ENCODE measurements at regions not wholly inside any gene's neighbourhood (a gene's known extent, or its start where the extent isn't known, plus 50 kb on each side); places are given as distances from the start of the nearest gene placed in this dataset.

DNA sequence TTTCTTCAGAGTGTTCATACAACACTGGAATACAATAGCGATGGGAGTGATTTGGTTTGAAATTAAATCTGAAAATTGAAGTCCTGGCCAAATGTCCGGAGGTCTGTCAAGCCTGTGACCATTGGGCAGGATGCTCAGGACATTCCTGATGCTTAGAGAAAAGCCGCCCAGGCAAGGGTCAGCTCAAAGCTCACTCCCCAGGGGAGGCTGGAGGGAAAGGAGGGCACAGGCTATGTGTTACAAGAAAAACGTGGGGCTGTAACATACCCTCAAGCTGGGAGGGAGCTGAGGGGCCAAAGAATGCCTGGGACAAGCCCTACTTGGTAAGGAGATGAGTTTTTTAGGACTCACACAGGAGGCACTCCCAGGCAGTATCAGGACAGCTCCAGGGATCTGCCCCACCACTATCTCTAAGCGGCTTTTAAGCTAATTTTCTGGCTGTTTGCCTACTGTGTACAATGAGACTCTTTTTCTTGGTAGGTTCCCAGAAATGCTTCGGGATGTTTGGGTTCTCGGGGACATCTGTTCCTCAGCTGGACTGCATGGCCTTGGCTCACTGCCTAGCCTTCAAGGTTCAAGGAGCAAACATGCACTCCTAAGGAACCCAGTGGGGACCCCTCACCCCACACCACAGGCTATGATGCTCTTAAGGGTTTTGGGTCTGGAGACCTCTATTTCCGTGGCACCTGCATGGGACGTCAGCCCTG lies 500.1 kb downstream of the BRD1 start:
- Histone ChIP-seq H3K9ac (ENCODE audit: low read length) (no peak overlapping the region), H3K27ac (ENCODE audit: low read depth, low read length) (no peak overlapping the region), H3K4me3 (ENCODE audit: low read depth in 1 of 2, low read length in 2 of 2) (no peak overlapping the region), H3K36me3 (ENCODE audit: insufficient read depth, low read length) (no peaks in the 10 kb centered on the region), H3K4me1 (ENCODE audit: insufficient read depth, low read length) (no peaks in the 10 kb centered on the region), H3K27me3 (ENCODE audit: control insufficient read depth in 1 of 2, insufficient read depth in 2 of 2, low read length in 2 of 2) (peaks cover 0 to 5% of the 10 kb centered on the region in 2 donors), H3K9me3 (ENCODE audit: low read length) (no peaks in the 10 kb centered on the region)

- Histone ChIP-seq H3K27ac (ENCODE audit: low read depth, low read length) (no peak overlapping the region), H3K27me3 (ENCODE audit: control insufficient read depth in 1 of 2, insufficient read depth in 2 of 2, low read length in 2 of 2) (peaks cover 0 to 9% of the 10 kb centered on the region in 2 donors), H3K9ac (ENCODE audit: low read length) (no peak overlapping the region), H3K9me3 (ENCODE audit: low read length) (no peaks in the 10 kb centered on the region), H3K4me1 (ENCODE audit: insufficient read depth, low read length) (no peaks in the 10 kb centered on the region), H3K4me3 (ENCODE audit: low read depth in 1 of 2, low read length in 2 of 2) (no peak overlapping the region), H3K36me3 (ENCODE audit: insufficient read depth, low read length) (no peaks in the 10 kb centered on the region)
These were observed 501.1 kb downstream of the BRD1 start for GRCh38 chr22:49326558-49326957.

DNA sequence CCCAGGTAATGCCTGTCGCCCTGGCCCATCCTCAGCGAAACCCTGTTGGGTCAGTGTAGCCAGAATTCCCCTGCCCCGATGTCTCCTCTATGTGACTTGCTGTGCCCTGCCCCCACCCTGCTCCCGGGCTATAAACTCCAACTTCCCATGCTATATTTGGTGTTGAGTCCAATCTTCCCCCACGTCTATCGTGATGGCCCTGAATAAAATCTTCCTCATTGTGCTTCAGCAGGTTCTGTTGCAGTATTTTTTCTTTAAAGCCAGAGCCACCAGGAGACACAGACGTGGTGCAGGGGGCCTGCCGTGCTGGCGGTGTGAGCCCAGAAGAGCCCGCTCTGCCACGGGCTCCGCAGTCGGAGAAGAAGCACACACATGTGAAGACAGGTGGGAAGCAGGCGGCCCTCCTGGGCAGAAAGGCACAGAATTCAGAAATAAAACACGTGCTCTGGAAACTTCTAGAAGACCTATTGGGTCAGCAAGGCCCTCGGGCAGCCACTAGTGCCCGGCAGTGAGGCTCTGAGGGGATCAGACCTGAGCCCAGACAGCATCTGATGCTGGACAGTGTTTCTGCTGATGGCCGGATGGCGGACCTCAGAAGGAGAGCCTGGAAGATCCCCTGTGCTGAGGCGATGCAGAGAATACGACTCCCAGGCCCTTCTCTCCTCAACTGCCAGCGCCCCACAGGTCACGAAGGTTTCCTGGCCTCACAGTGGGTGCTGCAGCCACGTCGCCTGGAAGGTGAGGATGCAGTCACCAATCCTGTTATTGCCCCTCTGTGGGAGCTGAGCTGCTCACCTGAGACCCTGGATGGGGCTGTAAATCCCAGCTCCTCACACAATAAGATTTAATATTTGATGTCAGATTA lies 501.9 kb downstream of the BRD1 start:
- Histone ChIP-seq H3K4me3 (ENCODE audit: low read depth in 1 of 2, low read length in 2 of 2) (no peak overlapping the region), H3K9ac (ENCODE audit: low read length) (no peak overlapping the region), H3K27me3 (ENCODE audit: control insufficient read depth in 1 of 2, insufficient read depth in 2 of 2, low read length in 2 of 2) (peaks cover 0 to 9% of the 10 kb centered on the region in 2 donors), H3K36me3 (ENCODE audit: insufficient read depth, low read length) (no peaks in the 10 kb centered on the region), H3K9me3 (ENCODE audit: low read length) (no peaks in the 10 kb centered on the region), H3K4me1 (ENCODE audit: insufficient read depth, low read length) (no peaks in the 10 kb centered on the region), H3K27ac (ENCODE audit: low read depth, low read length) (no peak overlapping the region)

- Histone ChIP-seq H3K36me3 (ENCODE audit: insufficient read depth, low read length) (no peaks in the 10 kb centered on the region), H3K27me3 (ENCODE audit: control insufficient read depth in 1 of 2, insufficient read depth in 2 of 2, low read length in 2 of 2) (peaks cover 0 to 9% of the 10 kb centered on the region in 2 donors), H3K4me3 (ENCODE audit: low read depth in 1 of 2, low read length in 2 of 2) (no peak overlapping the region), H3K9me3 (ENCODE audit: low read length) (no peaks in the 10 kb centered on the region), H3K4me1 (ENCODE audit: insufficient read depth, low read length) (no peaks in the 10 kb centered on the region), H3K27ac (ENCODE audit: low read depth, low read length) (no peak overlapping the region), H3K9ac (ENCODE audit: low read length) (no peak overlapping the region)
These were observed 502.9 kb downstream of the BRD1 start for GRCh38 chr22:49324527-49325491.

- H3K27ac ChIP-seq (ENCODE audit: low read depth, low read length) = no peak overlapping the region
- H3K36me3 ChIP-seq (ENCODE audit: insufficient read depth, low read length) = no peaks in the 10 kb centered on the region
- H3K9ac ChIP-seq (ENCODE audit: low read length) = no peak overlapping the region
- no peaks in the 10 kb centered on the region for H3K4me1 ChIP-seq (ENCODE audit: insufficient read depth, low read length)
- peaks cover 0 to 9% of the 10 kb centered on the region in 2 donors for H3K27me3 ChIP-seq (ENCODE audit: control insufficient read depth in 1 of 2, insufficient read depth in 2 of 2, low read length in 2 of 2)
- no peak overlapping the region for H3K4me3 ChIP-seq (ENCODE audit: low read depth in 1 of 2, low read length in 2 of 2)
- no peaks in the 10 kb centered on the region for H3K9me3 ChIP-seq (ENCODE audit: low read length)
These were observed 503.8 kb downstream of the BRD1 start for GRCh38 chr22:49323751-49324415.

GRCh38 chr22:49322861-49323622 lies 504.6 kb downstream of the BRD1 start:
- Histone ChIP-seq H3K27me3 (ENCODE audit: control insufficient read depth in 1 of 2, insufficient read depth in 2 of 2, low read length in 2 of 2) (peaks cover 0 to 9% of the 10 kb centered on the region in 2 donors), H3K4me3 (ENCODE audit: low read depth in 1 of 2, low read length in 2 of 2) (no peak overlapping the region), H3K9me3 (ENCODE audit: low read length) (no peaks in the 10 kb centered on the region), H3K27ac (ENCODE audit: low read depth, low read length) (no peak overlapping the region), H3K4me1 (ENCODE audit: insufficient read depth, low read length) (no peaks in the 10 kb centered on the region), H3K9ac (ENCODE audit: low read length) (no peak overlapping the region), H3K36me3 (ENCODE audit: insufficient read depth, low read length) (no peaks in the 10 kb centered on the region)

GRCh38 chr22:49322231-49322630 lies 505.4 kb downstream of the BRD1 start:
- Histone ChIP-seq H3K4me3 (ENCODE audit: low read depth in 1 of 2, low read length in 2 of 2) (no peak overlapping the region), H3K9me3 (ENCODE audit: low read length) (no peaks in the 10 kb centered on the region), H3K27me3 (ENCODE audit: control insufficient read depth in 1 of 2, insufficient read depth in 2 of 2, low read length in 2 of 2) (peaks cover 0 to 9% of the 10 kb centered on the region in 2 donors), H3K27ac (ENCODE audit: low read depth, low read length) (no peak overlapping the region), H3K9ac (ENCODE audit: low read length) (no peak overlapping the region), H3K4me1 (ENCODE audit: insufficient read depth, low read length) (no peaks in the 10 kb centered on the region), H3K36me3 (ENCODE audit: insufficient read depth, low read length) (no peaks in the 10 kb centered on the region)

DNA sequence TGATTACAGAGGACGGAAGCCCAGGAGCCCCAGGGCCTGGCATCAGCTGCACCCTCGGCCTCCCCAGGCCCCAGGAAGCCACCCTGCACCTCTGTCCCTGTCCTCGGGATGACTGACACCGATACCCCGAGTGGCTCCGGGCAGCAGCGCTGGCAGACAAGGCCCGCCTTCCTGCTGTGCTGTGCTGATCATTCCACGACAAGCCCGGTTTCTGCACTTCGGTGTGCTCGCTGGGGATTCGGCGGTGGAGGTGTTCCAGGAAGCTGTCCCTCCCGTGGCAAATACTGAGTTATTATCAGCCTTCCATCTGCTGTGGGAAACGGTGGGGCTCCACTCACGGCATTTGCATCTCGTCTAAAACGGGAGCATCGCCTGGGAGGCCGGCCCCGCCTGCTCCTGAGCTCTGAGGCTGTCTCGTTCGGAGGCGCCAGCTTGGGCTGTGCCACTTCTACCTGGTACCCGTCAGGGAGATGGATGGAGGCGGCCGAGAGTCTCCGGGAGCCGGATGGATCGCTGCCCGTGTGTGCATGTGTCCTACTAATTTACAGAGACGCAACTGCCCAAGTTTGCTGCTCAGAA lies 506.1 kb downstream of the BRD1 start:
- peaks cover 0 to 9% of the 10 kb centered on the region in 2 donors for H3K27me3 ChIP-seq (ENCODE audit: control insufficient read depth in 1 of 2, insufficient read depth in 2 of 2, low read length in 2 of 2)
- H3K9me3 ChIP-seq (ENCODE audit: low read length) = no peaks in the 10 kb centered on the region
- H3K27ac ChIP-seq (ENCODE audit: low read depth, low read length) = no peak overlapping the region
- H3K4me3 ChIP-seq (ENCODE audit: low read depth in 1 of 2, low read length in 2 of 2) = no peak overlapping the region
- no peak overlapping the region for H3K9ac ChIP-seq (ENCODE audit: low read length)
- H3K36me3 ChIP-seq (ENCODE audit: insufficient read depth, low read length) = no peaks in the 10 kb centered on the region
- no peaks in the 10 kb centered on the region for H3K4me1 ChIP-seq (ENCODE audit: insufficient read depth, low read length)

GRCh38 chr22:49320714-49321476 lies 506.8 kb downstream of the BRD1 start:
- Histone ChIP-seq H3K4me1 (ENCODE audit: insufficient read depth, low read length) (no peaks in the 10 kb centered on the region), H3K27me3 (ENCODE audit: control insufficient read depth in 1 of 2, insufficient read depth in 2 of 2, low read length in 2 of 2) (peaks cover 0 to 9% of the 10 kb centered on the region in 2 donors), H3K36me3 (ENCODE audit: insufficient read depth, low read length) (no peaks in the 10 kb centered on the region), H3K4me3 (ENCODE audit: low read depth in 1 of 2, low read length in 2 of 2) (no peak overlapping the region), H3K27ac (ENCODE audit: low read depth, low read length) (no peak overlapping the region), H3K9ac (ENCODE audit: low read length) (no peak overlapping the region), H3K9me3 (ENCODE audit: low read length) (no peaks in the 10 kb centered on the region)
